GM08714 (cell line): ENCODE measurements at regions not wholly inside any gene's neighbourhood (a gene's known extent, or its start where the extent isn't known, plus 50 kb on each side); places are given as distances from the start of the nearest gene placed in this dataset.

ENCODE experiments used
- H3K4me3 ChIP-seq: fragments of 200-500 bp; sonication (Bioruptor generic); 2 replicates; pipeline ENCODE4 v1.5.1; 2014; ENCODE audit warnings: mild to moderate bottlenecking, low read length, inconsistent platforms
- ZNF274 ChIP-seq: IDR thresholded peaks from 2 replicates; pipeline ENCODE4 v1.6.1; 2012; ENCODE audit warnings: mild to moderate bottlenecking, low read depth, low read length

DNA sequence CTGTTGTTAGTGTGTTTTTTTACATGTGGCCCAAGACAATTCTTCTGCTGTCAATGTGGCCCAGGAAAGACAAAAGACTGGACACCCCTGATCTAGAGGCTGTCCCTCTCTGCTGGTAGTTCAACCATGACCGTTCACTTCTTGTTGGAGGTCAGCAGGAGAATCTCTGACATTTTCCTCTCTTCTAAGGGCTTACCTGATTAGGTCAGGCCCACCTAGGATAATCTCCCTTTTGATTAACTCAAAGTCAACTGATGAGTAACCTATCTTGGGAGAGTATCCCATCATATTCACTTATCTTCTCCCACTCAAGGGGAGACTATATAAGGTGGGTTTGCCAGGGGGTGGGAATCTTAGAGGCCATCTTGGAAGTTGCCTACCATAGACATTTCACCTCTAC is 135.2 kb downstream of the BUB3 start:
- no peak for TF ChIP-seq ZNF274
- no peak overlapping the region for H3K4me3 ChIP-seq

DNA sequence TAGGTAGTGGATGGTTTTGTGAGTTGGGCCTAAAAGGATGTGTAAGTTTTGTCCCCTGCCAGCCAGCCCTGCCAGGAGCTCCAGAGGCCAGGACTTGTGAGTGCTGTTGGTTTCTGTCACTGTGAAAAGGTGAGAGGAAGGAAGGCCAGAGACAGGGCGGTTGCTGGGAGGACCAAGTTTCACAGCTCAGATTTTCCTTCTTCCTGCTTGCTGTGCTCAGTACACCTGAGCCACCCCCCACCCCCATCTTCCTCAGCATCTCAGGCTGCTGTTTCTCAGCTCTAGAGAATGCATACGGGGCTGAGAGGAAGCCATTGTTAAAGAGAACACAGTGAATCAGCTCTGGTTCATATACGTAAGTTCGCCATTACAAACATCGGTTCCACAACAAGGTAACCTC is 139.9 kb downstream of the BUB3 start:
- H3K4me3 ChIP-seq = no peak overlapping the region
- no peak for TF ChIP-seq ZNF274

DNA sequence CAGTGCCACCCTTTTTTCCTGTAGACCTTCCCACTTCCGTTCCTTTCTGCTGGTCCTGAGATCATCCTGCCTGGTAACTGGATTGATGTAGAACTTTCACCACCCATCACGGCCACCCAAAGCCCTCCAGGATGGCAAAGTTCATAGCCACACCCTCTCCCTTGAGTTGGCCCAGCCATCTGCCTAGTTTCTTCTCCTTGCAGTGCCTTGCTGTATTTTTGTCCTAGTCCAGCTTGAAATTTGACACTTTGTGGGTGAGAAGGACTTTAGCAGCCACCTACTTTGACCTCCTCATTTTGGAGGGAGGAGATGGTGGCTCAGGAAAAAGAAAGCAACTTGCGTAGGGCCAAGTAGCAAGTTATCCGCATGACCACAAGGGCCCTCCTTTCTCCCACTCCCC is 140.7 kb downstream of the BUB3 start:
- TF ChIP-seq ZNF274 = no peak

DNA sequence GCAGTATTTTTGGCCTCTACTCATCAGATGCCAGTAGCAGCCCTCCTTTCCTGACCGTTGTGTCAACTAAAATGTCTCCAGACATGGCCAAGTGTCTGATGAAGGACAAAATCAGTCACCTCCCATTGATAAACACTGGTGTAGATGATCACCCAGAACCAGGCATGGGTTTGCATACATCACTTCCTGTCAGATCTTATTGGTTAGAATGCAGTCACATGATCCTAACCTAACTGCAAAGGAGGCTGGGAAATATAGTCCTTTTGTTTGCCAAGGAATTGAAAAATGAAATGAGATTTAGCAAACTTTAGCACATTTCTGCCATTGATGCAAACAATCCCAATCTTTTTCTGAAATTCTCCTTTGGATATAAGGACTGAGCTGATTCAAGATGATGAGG is 141.4 kb downstream of the BUB3 start:
- H3K4me3 ChIP-seq = no peak overlapping the region
- TF ChIP-seq ZNF274 = no peak

More for the DNA sequence above, 140.7 kb downstream of the BUB3 start:
- no peak overlapping the region for H3K4me3 ChIP-seq

DNA sequence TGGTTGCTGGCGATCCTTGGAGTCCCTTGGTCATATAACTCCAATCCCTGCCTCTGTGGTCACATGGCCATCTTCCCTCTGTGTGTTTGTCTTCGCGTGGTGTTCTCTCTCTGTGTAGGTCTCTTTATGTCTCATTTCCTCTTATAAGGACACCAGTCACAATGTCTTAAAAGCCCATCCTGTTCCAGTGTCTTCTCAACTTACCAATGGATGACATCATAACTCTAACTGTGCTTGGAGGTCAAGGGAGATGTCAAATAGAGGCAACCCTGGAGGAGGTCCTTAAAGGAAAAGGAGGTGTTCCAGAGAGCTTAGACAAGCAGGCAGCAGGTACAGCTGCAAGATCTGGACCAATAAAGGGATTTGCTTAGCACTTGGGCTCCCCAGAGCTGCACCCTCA is 143.0 kb downstream of the BUB3 start:
- H3K4me3 ChIP-seq = no peak overlapping the region
- TF ChIP-seq ZNF274 = no peak

DNA sequence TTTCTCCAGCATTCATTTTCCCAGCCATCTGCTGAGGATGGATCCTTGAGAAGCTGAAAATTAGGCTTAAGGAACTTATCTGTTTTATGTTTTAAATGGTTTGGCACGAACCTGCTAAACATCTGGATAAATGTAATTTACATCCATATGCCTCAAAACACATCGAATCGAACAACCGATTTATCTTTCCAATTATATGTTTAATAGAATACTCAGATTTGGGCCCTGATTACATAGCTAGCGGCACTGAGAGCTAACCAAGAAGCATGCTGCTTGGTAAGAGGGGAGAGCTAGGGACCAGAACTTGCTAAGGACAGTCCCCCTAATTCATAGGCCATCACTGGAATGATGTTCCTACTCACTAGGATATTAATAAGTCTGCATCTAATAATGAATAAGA is 144.4 kb downstream of the BUB3 start:
- no peak for TF ChIP-seq ZNF274

DNA sequence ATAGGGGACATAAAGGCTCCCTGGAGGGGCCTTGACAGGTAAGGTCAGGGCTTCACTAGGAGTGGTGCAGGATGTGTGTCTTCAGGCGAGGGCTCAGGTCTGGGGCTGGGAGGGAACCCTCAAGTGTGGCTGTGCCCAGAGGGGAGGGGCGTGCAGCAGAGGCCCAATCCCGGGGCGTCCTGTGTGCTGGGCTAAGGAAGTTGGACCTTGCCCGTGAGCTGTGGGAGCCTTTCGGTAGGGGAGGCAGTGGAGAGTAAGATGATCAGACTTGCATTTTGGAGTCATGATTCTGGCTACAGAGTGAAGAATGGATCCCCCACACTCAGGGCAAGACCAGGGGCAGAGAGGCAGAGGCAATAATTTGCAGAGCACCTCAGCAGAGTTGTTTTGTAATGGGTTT is 145.4 kb downstream of the BUB3 start:
- H3K4me3 ChIP-seq = no peak overlapping the region
- no peak for TF ChIP-seq ZNF274

More for the DNA sequence above, 144.4 kb downstream of the BUB3 start:
- no peak overlapping the region for H3K4me3 ChIP-seq

DNA sequence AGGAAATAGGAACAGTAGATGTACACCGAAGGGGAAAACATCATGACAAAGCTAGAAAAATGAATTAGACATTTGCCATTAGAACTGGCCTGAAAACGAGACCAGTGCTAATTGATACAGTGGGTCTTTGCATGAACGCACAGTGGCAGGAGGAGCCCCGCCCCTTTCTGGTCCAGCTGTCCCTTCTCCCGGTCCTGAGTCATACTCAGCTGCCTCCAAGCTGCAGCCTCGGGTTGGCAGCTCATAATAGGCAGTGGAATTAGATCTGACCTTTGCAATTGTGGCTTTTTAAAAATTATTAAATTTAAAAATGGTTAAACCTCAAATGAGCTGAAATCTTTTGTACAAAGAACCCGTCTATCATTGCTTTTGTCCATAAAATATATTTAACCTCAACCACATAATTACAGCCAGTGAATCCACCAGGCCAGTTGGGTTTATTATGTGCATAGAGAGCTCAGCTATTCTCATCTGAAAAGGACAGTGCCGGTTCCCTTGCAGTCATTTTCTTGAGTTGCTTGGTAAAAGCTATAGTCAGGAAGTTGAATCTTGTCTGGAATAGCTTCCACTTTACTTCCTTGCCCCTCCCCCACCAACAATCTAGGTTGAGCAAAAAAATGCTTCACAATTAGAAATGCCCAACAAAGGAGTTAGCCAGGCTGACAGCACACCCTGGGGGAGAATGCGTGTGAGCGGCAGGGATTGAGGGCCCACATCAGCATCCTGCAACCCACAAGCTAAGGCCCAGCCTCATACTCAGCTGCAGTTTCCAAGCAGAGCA is 147.1 kb downstream of the BUB3 start:
- no peak overlapping the region for H3K4me3 ChIP-seq
- no peak for TF ChIP-seq ZNF274

DNA sequence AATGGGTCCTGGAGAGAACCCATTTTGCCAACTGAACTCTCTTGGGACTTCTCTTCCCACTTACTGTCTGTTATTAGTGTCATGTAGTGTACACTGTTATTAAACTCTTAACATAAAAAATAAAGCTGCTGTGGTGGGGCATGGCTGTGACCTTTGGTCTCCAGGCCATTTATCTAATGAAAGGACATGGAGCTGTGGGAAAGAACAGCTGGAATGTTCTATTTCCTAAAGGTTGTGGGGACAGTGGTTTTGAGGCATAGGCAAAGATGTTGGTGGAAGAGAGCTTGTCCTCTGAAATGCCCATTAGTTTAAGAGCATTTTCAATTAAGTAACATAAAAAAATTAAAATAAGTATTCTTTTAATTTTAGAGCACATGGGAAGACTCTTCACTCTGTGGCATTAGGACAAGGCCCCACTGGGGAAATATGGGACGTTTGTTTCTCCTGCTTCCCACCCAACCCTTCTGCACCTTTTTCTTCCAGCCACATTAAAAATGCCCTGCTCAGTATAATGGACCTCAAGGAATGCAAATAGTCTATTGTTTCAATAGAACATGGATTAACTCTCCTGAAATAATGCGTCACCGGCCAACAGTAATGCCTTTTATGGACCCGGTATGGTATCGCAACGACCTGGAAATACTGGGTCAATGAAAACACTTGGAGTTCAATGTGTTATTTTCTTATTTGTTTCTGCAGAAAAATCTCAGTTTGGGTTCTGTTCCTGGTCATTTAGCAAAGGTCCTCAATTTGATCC is 149.6 kb downstream of the BUB3 start:
- H3K4me3 ChIP-seq = no peak overlapping the region
- no peak for TF ChIP-seq ZNF274

DNA sequence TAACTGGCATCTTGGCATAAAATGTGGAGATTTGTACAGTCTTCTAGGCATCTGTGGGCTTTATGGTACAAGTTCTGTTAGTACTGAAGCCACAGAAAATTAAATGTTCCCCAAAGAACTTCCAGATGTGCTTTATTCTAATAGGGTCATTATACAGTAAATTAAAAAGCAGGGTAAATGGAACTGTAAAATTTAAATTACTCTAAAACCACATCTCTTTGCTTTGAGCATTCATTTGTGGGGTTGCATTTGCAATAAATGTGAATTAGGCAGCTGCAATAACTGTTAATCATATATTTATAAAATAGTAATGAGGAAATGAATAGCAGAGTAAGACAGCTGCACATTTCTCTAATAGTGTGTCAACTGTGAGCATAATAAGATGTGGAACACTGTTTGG is 151.5 kb downstream of the BUB3 start:
- H3K4me3 ChIP-seq = no peak overlapping the region
- TF ChIP-seq ZNF274 = no peak

DNA sequence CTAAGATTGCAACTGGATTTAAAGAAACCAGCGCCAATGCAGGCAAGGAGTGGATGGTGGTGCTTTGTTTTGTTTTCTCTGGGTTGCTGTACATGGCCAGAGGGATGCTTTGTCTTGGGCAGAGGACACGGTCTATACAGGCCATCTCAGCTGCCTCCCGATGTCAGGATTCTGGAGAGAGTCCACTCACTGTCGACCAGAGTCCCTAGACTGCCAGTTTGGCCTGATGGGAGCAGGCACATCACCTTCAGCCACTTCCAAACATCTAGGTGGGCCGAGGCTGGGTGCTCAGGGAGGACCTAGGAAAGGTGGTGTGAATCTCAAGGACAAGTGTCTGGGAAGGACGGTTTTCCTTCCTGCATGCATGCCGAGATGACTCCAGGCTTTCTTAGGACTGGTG is 152.1 kb downstream of the BUB3 start:
- H3K4me3 ChIP-seq = no peak overlapping the region
- no peak for TF ChIP-seq ZNF274

DNA sequence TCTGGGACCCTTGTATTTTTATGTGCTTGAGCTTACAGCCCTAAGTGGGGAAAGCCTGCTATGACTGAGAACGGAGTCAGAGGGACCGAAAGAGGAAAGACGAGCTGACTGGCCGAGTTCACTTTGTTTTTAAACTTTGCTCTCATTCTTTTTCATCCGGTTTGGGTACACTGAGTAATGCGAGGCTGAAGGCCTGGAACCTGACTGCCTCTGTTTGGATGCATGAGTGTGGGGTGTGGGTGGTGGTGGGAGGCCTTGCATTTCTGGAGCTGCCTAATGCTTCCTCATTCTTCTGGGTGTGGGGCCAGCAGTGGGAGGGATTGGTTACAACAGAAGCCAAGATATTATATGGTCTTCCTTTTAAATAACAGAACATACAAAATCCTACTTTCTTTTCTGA is 155.5 kb downstream of the BUB3 start:
- no peak overlapping the region for H3K4me3 ChIP-seq
- TF ChIP-seq ZNF274 = no peak

DNA sequence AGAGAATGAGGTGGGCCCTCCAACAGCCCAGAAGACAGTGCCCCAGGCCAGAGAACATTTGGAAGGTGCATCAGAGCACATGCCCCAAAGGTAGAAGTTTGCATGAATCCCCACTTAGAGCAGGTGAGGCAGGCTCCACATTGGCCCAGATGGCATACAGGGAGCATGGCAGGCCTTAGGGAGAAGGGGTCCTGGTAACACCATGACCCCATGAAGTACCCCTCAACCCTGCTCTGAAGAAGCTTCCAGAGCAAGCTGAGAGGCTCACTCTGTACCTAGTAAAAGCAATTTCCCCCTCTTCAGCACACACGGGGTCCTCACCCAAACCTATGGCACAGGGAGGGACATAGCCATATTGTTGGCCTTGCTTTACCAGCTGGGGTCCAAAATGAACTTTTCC is 162.6 kb downstream of the BUB3 start:
- H3K4me3 ChIP-seq = no peak overlapping the region
- TF ChIP-seq ZNF274 = no peak

DNA sequence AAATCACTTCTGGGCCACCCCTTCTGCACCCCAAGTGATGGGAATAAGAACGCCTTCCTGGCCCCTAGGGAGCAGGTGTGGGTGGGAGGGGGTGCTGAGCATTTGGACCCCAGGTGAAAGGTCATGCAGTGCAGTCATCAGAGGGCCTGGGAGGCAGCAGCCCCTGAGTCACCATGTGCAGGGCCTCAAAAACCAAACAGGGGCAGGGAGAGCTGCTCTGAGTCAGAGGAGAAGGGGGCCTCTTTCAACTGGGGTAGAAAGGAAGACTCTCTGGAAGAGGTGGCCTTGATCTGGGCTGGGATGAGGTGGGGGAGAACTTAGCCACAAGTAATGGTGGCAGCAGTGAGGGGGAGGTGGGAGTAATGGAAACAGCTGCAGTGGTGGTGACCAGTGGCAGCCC is 164.3 kb downstream of the BUB3 start:
- no peak for TF ChIP-seq ZNF274
- H3K4me3 ChIP-seq = no peak overlapping the region

DNA sequence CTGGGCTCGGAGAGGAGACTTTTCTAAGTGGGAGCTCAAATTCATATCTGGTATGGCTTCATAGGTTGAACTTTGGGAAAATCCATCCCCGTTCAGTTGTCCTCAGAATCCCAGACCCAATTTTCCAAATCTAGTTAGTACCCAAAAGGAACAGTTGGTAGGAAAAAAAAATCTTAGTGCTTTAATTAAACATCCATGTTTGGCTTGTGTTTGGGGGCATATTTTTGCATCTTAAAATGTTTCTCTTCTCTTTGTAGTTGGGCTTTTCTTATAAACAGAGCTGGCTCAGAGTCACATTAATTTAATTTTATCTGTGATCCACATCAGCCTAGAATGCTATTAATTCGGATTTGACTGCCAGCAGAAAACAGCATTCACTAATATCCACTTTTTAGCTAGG is 165.9 kb downstream of the BUB3 start:
- no peak for TF ChIP-seq ZNF274
- H3K4me3 ChIP-seq = no peak overlapping the region
